GM23338 (cell line): ENCODE measurements at regions not wholly inside any gene's neighbourhood (a gene's known extent, or its start where the extent isn't known, plus 50 kb on each side); places are given as distances from the start of the nearest gene placed in this dataset.

Experiments
- ATAC-seq: fragments of 200-7000 bp; cut with Tn5 transposase; 3 replicates; pipeline ENCODE4 v1.9.1; 2020
- DNase-seq: peaks from one replicate; pipeline ENCODE4 v3.0.0-alpha.2; 2015; ENCODE audit warnings: low spot score
- H2AFZ ChIP-seq: fragments of 200-600 bp; sonication (generic); 2 replicates; pipeline ENCODE4 v1.8.0; 2016; ENCODE audit warnings: antibody characterized with exemption, mild to moderate bottlenecking, moderate library complexity
- H3F3A ChIP-seq: fragments of 200-600 bp; sonication (generic); replicated peaks from 2 replicates; pipeline ENCODE4 v1.8.0; 2017; ENCODE audit warnings: antibody characterized with exemption, mixed run types, low read depth
- H3K27ac ChIP-seq: fragments of 200-600 bp; sonication (generic); 2 replicates; pipeline ENCODE4 v1.6.1; 2016; ENCODE audit warnings: low read depth
- H3K27me3 ChIP-seq: fragments of 200-600 bp; sonication (generic); 2 replicates; pipeline ENCODE4 v1.8.0; 2016; ENCODE audit warnings: mild to moderate bottlenecking, mixed run types, moderate library complexity; ENCODE audit not compliant: insufficient read depth
- H3K36me3 ChIP-seq: fragments of 200-600 bp; sonication (generic); 2 replicates; pipeline ENCODE4 v1.8.0; 2016; ENCODE audit warnings: mild to moderate bottlenecking; ENCODE audit not compliant: insufficient read depth
- H3K4me1 ChIP-seq: fragments of 200-600 bp; sonication (generic); 2 replicates; pipeline ENCODE4 v1.8.0; 2016; ENCODE audit warnings: mild to moderate bottlenecking, moderate library complexity; ENCODE audit not compliant: insufficient read depth
- H3K4me2 ChIP-seq: fragments of 200-600 bp; sonication (generic); 2 replicates; pipeline ENCODE4 v1.7.1; 2017; ENCODE audit warnings: mixed run types
- H3K4me3 ChIP-seq: fragments of 200-600 bp; sonication (generic); 2 replicates; pipeline ENCODE4 v1.6.1; 2016; ENCODE audit warnings: mixed run types
- H3K79me2 ChIP-seq: fragments of 200-600 bp; sonication (generic); replicated peaks from 2 replicates; pipeline ENCODE4 v1.8.0; 2017; ENCODE audit warnings: mild to moderate bottlenecking; ENCODE audit not compliant: insufficient read depth
- H3K9me2 ChIP-seq: fragments of 200-600 bp; sonication (generic); 2 replicates; pipeline ENCODE4 v1.8.0; 2017; ENCODE audit not compliant: insufficient read depth
- H4K20me1 ChIP-seq: fragments of 200-600 bp; sonication (generic); replicated peaks from 2 replicates; pipeline ENCODE4 v1.8.0; 2017; ENCODE audit warnings: mild to moderate bottlenecking; ENCODE audit not compliant: insufficient read depth
- H3K27ac Mint-ChIP-seq: 2 replicates; pipeline ENCODE4 v1.8.0; 2020; ENCODE audit warnings: inconsistent platforms, mild to moderate bottlenecking, moderate library complexity, mixed read lengths
- H3K27me3 Mint-ChIP-seq: 3 replicates; pipeline ENCODE4 v1.8.0; 2022; ENCODE audit warnings: low read depth, mild to moderate bottlenecking, moderate library complexity, mixed read lengths, inconsistent platforms; ENCODE audit not compliant: insufficient read depth, poor library complexity
- H3K36me3 Mint-ChIP-seq: 3 replicates; pipeline ENCODE4 v1.8.0; 2021; ENCODE audit warnings: low read depth, mild to moderate bottlenecking, inconsistent platforms, moderate library complexity, mixed read lengths
- H3K4me1 Mint-ChIP-seq: 3 replicates; pipeline ENCODE4 v1.8.0; 2020; ENCODE audit warnings: mild to moderate bottlenecking, inconsistent platforms, mixed read lengths
- H3K4me3 Mint-ChIP-seq: 3 replicates; pipeline ENCODE4 v1.8.0; 2021; ENCODE audit warnings: moderate library complexity, mild to moderate bottlenecking, inconsistent platforms, mixed read lengths
- H3K9me3 Mint-ChIP-seq: 3 replicates; pipeline ENCODE4 v1.8.0; 2020; ENCODE audit warnings: moderate library complexity, mild to moderate bottlenecking, inconsistent platforms, mixed read lengths
- CTCF ChIP-seq, 2 experiments: fragments of 200-600 bp in 1 of 2; sonication (generic) in 1 of 2; conservative IDR thresholded peaks; 2 replicates each; pipeline versions ENCODE4 v1.5.1 to v1.6.1; 2016 to 2017; ENCODE audit warnings: antibody characterized with exemption in 2 of 2, low read depth in 2 of 2, mild to moderate bottlenecking in 2 of 2, moderate library complexity in 1 of 2
- EZH2 ChIP-seq: fragments of 200-600 bp; sonication (generic); IDR thresholded peaks from one replicate; pipeline ENCODE4 v1.8.0; 2017; ENCODE audit warnings: antibody characterized with exemption, mild to moderate bottlenecking, low read depth; ENCODE audit not compliant: unreplicated experiment
- JUNB ChIP-seq: IDR thresholded peaks from one replicate; pipeline ENCODE4 v1.6.1; 2016; ENCODE audit warnings: antibody characterized with exemption; ENCODE audit not compliant: unreplicated experiment
- NANOG ChIP-seq: IDR thresholded peaks from 2 replicates; pipeline ENCODE4 v1.6.1; 2016; ENCODE audit warnings: antibody characterized with exemption, borderline replicate concordance
- POLR2AphosphoS5 ChIP-seq: IDR thresholded peaks from 2 replicates; pipeline ENCODE4 v1.6.1; 2016; ENCODE audit warnings: antibody characterized with exemption, low read depth
- ZNF114 ChIP-seq: fragments of 250-450 bp; sonication (Bioruptor Pico); IDR thresholded peaks from 2 replicates; pipeline ENCODE4 v1.5.0; 2020; ENCODE audit warnings: mild to moderate bottlenecking, moderate library complexity
- ZNF331 ChIP-seq: fragments of 250-450 bp; sonication (Bioruptor Pico); IDR thresholded peaks from 2 replicates; pipeline ENCODE4 v1.5.0; 2020; ENCODE audit warnings: low read depth, mild to moderate bottlenecking, moderate library complexity
- ZNF462 ChIP-seq: fragments of 250-450 bp; sonication (Bioruptor Pico); IDR thresholded peaks from 2 replicates; pipeline ENCODE4 v1.5.0; 2020; ENCODE audit warnings: mild to moderate bottlenecking, moderate library complexity

GRCh38 chr4:117831060-117831683, 203.1 kb upstream of the NDST3 start:
- Histone ChIP-seq H2AFZ (no peak overlapping the region), H3K27me3 (no peaks in the 10 kb centered on the region), H3K9me2 (no peaks in the 10 kb centered on the region), H3K4me2 (no peak overlapping the region), H3F3A (no peaks in the 10 kb centered on the region), H3K79me2 (no peaks in the 10 kb centered on the region), H4K20me1 (no peaks in the 10 kb centered on the region), H3K36me3 (no peaks in the 10 kb centered on the region), H3K4me1 (no peaks in the 10 kb centered on the region), H3K4me3 (no peak overlapping the region), H3K27ac (no peak overlapping the region)
- peak; percentile 8 for DNase-seq
- Mint-ChIP-seq H3K27ac (no peak overlapping the region), H3K36me3 (no peaks in the 10 kb centered on the region), H3K4me1 (peaks cover 5% of the 10 kb centered on the region; the same call in 2 of the 3 replicates), H3K4me3 (no peak overlapping the region), H3K27me3 (peaks cover 3% of the 10 kb centered on the region), H3K9me3 (no peaks in the 10 kb centered on the region)
- ATAC-seq = peak; percentile 77
- TF ChIP-seq JUNB = no peak
- TF ChIP-seq CTCF (conservative IDR thresholded peaks at IDR 0.05; ENCODE audit: low read depth in 2 of 2) = peak in 1 of 2 experiments; percentile 24; a peak in 1 of 4 replicates

- Histone ChIP-seq H3K27ac (no peak overlapping the region), H2AFZ (no peak overlapping the region; the same call in 1 of the 2 replicates), H3K4me2 (no peak overlapping the region), H4K20me1 (no peaks in the 10 kb centered on the region), H3K27me3 (no peaks in the 10 kb centered on the region), H3K36me3 (no peaks in the 10 kb centered on the region), H3K9me2 (no peaks in the 10 kb centered on the region), H3K4me3 (no peak overlapping the region), H3K79me2 (no peaks in the 10 kb centered on the region), H3F3A (no peaks in the 10 kb centered on the region), H3K4me1 (no peaks in the 10 kb centered on the region)
- ATAC-seq = no peak
- no peak overlapping the region for H3K27ac Mint-ChIP-seq
- no peaks in the 10 kb centered on the region for H3K4me1 Mint-ChIP-seq
- H3K27me3 Mint-ChIP-seq = peaks cover 3% of the 10 kb centered on the region
- DNase-seq = no peak
- H3K36me3 Mint-ChIP-seq = no peaks in the 10 kb centered on the region
- H3K4me3 Mint-ChIP-seq = no peak overlapping the region
- H3K9me3 Mint-ChIP-seq = no peaks in the 10 kb centered on the region
- no peak for TF ChIP-seq CTCF (conservative IDR thresholded peaks at IDR 0.05; ENCODE audit: low read depth in 2 of 2)
- no peak for TF ChIP-seq EZH2
- TF ChIP-seq ZNF462 (CRISPR knock-in tag) = no peak
- TF ChIP-seq POLR2AphosphoS5 = no peak
- TF ChIP-seq ZNF114 (CRISPR knock-in tag) = no peak
- TF ChIP-seq NANOG = no peak
- TF ChIP-seq ZNF331 (CRISPR knock-in tag) = no peak
These were observed 198.7 kb upstream of the NDST3 start for GRCh38 chr4:117835566-117835965.
